B cell (primary cell): ENCODE measurements at regions not wholly inside any gene's neighbourhood (a gene's known extent, or its start where the extent isn't known, plus 50 kb on each side); places are given as distances from the start of the nearest gene placed in this dataset.
"Not testable (repeated sequence)": the region's sequence is repeated elsewhere in the genome, so short reads cannot be mapped to it uniquely, and the experiment has no call there.

ENCODE experiments used
- ATAC-seq: fragments of 200-7000 bp; cut with Tn5 transposase; one replicate; pipeline ENCODE4 v1.10.0; 2021; ENCODE audit warnings: low read depth, mild to moderate bottlenecking, moderate number of reproducible peaks, moderate library complexity
- CTCF ChIA-PET: fragments of 350-600 bp; sonication (Branson Sonifier 250); formaldehyde crosslinking; loops from one replicate; lab custom pipeline; 2021; ENCODE audit warnings: antibody characterized with exemption, inconsistent platforms; lab: Charles Lee
- POLR2A ChIA-PET: fragments of 350-600 bp; sonication (Branson Sonifier 250); formaldehyde crosslinking; loops from one replicate; lab custom pipeline; 2021; ENCODE audit warnings: antibody characterized with exemption; lab: Charles Lee
- DNase-seq: peaks from one replicate; pipeline ENCODE4 v3.0.0; 2013
- H2AFZ ChIP-seq: 2 replicates; pipeline ENCODE4 v1.6.1; 2012; ENCODE audit warnings: mild to moderate bottlenecking, low read depth, low read length; ENCODE audit not compliant: insufficient read depth, poor library complexity, severe bottlenecking
- H3K27ac ChIP-seq, 2 donors: 1 replicate in 1 of 2; 2 replicates in 1 of 2; pipeline ENCODE4 v1.5.1; 2012 to 2013; ENCODE audit warnings: low read length in 2 of 2, mild to moderate bottlenecking in 2 of 2, moderate library complexity in 1 of 2
- H3K27me3 ChIP-seq, 4 experiments: fragments of 200-600 bp in 1 of 4; sonication (generic) in 1 of 4; replicated peaks in 1 of 4; 1 replicate in 2 of 4; 2 replicates in 2 of 4; pipeline versions ENCODE4 v1.6.1 to v1.7.0; 2013 to 2016; ENCODE audit warnings: low read length in 3 of 4, mild to moderate bottlenecking in 2 of 4, mixed read lengths in 1 of 4, moderate library complexity in 1 of 4; ENCODE audit not compliant: insufficient read depth in 4 of 4, control insufficient read depth in 3 of 4; ENCODE audit errors: control extremely low read depth in 1 of 4
- H3K36me3 ChIP-seq, 2 experiments: replicated peaks in 1 of 2; 1 replicate in 1 of 2; 2 replicates in 1 of 2; pipeline versions ENCODE4 v1.6.1 to v1.7.1; 2013; ENCODE audit warnings: low read length in 1 of 2; ENCODE audit not compliant: insufficient read depth in 2 of 2, control insufficient read depth in 1 of 2; ENCODE audit errors: control extremely low read depth in 1 of 2, extremely low read depth in 1 of 2
- H3K4me1 ChIP-seq, 2 donors: fragments of 200-600 bp in 1 of 2; sonication (generic) in 1 of 2; 1 replicate in 1 of 2; 2 replicates in 1 of 2; pipeline versions ENCODE4 v1.5.1 to v1.6.1; 2013 to 2017; ENCODE audit warnings: low read length in 2 of 2; ENCODE audit not compliant: control insufficient read depth in 2 of 2, insufficient read depth in 2 of 2
- H3K4me2 ChIP-seq: replicated peaks from 2 replicates; pipeline ENCODE3; 2012; ENCODE audit warnings: mild to moderate bottlenecking, low read depth, low read length; ENCODE audit not compliant: poor library complexity, severe bottlenecking
- H3K4me3 ChIP-seq, 5 experiments: fragments of 200-600 bp in 1 of 5; sonication (generic) in 1 of 5; 1 replicate in 3 of 5; 2 replicates in 2 of 5; pipeline versions ENCODE4 v1.5.1 to v1.7.0; 2011 to 2016; ENCODE audit warnings: low read length in 4 of 5, mild to moderate bottlenecking in 4 of 5, low read depth in 2 of 5, control low read depth in 1 of 5, moderate library complexity in 1 of 5; ENCODE audit not compliant: insufficient read depth in 1 of 5; ENCODE audit errors: control extremely low read depth in 1 of 5, extremely low read depth in 1 of 5
- H3K79me2 ChIP-seq: fragments of 200-600 bp; sonication (generic); one replicate; pipeline ENCODE4 v1.6.0; 2016; ENCODE audit warnings: low read length; ENCODE audit not compliant: control insufficient read depth, insufficient read depth
- H3K9ac ChIP-seq: fragments of 200-600 bp; sonication (generic); 2 replicates; pipeline ENCODE4 v1.6.1; 2017; ENCODE audit warnings: mild to moderate bottlenecking, low read length, moderate library complexity
- H3K9me3 ChIP-seq, 3 donors: one replicate each; pipeline versions ENCODE4 v1.6.1 to v1.7.1; 2013; ENCODE audit warnings: low read length in 2 of 3; ENCODE audit not compliant: control insufficient read depth in 2 of 3, insufficient read depth in 1 of 3; ENCODE audit errors: control extremely low read depth in 1 of 3
- H4K20me1 ChIP-seq: 2 replicates; pipeline ENCODE4 v1.6.0; 2012; ENCODE audit warnings: mild to moderate bottlenecking, low read length; ENCODE audit not compliant: insufficient read depth, control insufficient read depth, poor library complexity, severe bottlenecking
- H3K27ac Mint-ChIP-seq: one replicate; pipeline ENCODE4 v1.8.0; 2021; ENCODE audit warnings: mixed read lengths
- H3K27me3 Mint-ChIP-seq: one replicate; pipeline ENCODE4 v1.8.0; 2021; ENCODE audit warnings: mixed read lengths
- H3K4me1 Mint-ChIP-seq: one replicate; pipeline ENCODE4 v1.8.0; 2021; ENCODE audit warnings: mixed read lengths
- H3K4me3 Mint-ChIP-seq: one replicate; pipeline ENCODE4 v1.8.0; 2021; ENCODE audit warnings: mixed read lengths
- H3K9me3 Mint-ChIP-seq: one replicate; pipeline ENCODE4 v1.8.0; 2022; ENCODE audit warnings: mixed read lengths; ENCODE audit not compliant: insufficient read depth
- EZH2 ChIP-seq: IDR thresholded peaks from 2 replicates; pipeline ENCODE4 v1.6.1; 2012; ENCODE audit warnings: borderline replicate concordance, low read depth, mild to moderate bottlenecking, moderate library complexity, low read length; ENCODE audit not compliant: insufficient read depth, poor library complexity, severe bottlenecking
- WGBS: methylation state at CpG from one replicate; pipeline ENCODE4 v1.1.5; 2013; ENCODE audit warnings: missing lambda C conversion rate; ENCODE audit not compliant: insufficient coverage; 5-methylcytosine and 5-hydroxymethylcytosine counted together
- intact Hi-C: fragments of 100-400 bp; cut with micrococcal nuclease; formaldehyde crosslinking; loops from one replicate; pipeline ENCODE4 v1.10.0; 2022
- TF ChIP-seq, protein P1 (sequence below): fragments of 200-600 bp; IDR thresholded peaks from one replicate; pipeline ENCODE4 v1.8.0; 2022; ENCODE audit warnings: antibody characterized with exemption, mild to moderate bottlenecking

DNA sequence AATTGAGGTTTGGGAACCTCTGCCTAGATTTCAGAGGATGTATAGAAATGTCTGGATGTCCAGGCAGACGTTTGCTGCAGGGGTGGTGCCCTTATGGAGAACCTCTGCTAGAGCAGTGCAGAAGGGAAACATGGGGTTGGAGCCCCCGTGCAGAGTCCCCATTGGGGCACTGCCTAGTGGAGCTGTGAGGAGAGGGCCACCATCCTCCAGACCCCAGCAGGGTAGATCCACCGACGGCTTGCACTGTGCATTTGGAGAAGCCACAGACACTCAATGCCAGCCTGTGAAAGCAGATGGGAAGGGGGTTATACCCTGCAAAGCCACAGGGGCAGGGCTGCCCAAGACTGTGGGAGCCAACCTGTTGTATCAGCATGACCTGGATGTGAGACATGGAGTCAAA, 354.6 kb downstream of the ZNF326 start:
- peaks cover 3% of the 10 kb centered on the region for H3K9me3 Mint-ChIP-seq
- no peak overlapping the region for H3K27ac Mint-ChIP-seq
- ChIA-PET POLR2A (no interaction called here), CTCF (no interaction called here)
- Histone ChIP-seq H3K79me2 (no peaks in the 10 kb centered on the region), H3K27ac (no peak overlapping the region), H3K4me3 (no peak overlapping the region), H3K9me3 (peaks cover 0 to 8% (median 0%) of the 10 kb centered on the region in 3 donors), H3K4me2 (no peak overlapping the region), H3K27me3 (no peaks in the 10 kb centered on the region), H3K4me1 (no peaks in the 10 kb centered on the region), H3K9ac (no peak overlapping the region), H3K36me3 (no peaks in the 10 kb centered on the region), H2AFZ (no peak overlapping the region), H4K20me1 (no peaks in the 10 kb centered on the region)
- DNase-seq: no peak
- intact Hi-C loops: no loop called here
- TF ChIP-seq EZH2: no peak
- TF ChIP-seq, protein P1, sequence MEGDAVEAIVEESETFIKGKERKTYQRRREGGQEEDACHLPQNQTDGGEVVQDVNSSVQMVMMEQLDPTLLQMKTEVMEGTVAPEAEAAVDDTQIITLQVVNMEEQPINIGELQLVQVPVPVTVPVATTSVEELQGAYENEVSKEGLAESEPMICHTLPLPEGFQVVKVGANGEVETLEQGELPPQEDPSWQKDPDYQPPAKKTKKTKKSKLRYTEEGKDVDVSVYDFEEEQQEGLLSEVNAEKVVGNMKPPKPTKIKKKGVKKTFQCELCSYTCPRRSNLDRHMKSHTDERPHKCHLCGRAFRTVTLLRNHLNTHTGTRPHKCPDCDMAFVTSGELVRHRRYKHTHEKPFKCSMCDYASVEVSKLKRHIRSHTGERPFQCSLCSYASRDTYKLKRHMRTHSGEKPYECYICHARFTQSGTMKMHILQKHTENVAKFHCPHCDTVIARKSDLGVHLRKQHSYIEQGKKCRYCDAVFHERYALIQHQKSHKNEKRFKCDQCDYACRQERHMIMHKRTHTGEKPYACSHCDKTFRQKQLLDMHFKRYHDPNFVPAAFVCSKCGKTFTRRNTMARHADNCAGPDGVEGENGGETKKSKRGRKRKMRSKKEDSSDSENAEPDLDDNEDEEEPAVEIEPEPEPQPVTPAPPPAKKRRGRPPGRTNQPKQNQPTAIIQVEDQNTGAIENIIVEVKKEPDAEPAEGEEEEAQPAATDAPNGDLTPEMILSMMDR: no peak
- WGBS: 90% methylated on average over 4 of the region's 4 CpGs
- no peak overlapping the region for H3K4me3 Mint-ChIP-seq
- no peaks in the 10 kb centered on the region for H3K4me1 Mint-ChIP-seq
- ATAC-seq: no peak
- H3K27me3 Mint-ChIP-seq: no peaks in the 10 kb centered on the region

DNA sequence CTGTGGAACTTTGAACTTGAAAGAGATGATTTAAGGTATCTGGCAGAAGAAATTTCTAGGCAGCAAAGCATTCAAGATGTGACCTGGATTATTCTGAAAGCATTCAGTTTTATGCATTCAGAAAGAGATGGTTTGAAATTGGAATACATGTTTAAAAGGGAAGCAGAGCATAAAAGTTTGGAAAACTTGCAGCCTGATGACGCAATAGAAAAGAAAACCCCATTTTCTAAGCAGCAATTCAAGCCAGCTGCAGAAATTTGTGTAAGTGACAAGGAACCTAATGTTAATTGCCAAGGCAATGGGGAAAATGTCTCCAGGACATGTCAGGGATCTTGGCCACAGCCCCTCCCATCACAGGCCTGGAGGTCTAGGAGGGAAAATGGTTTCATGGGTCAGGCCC, 354.0 kb downstream of the ZNF326 start:
- no peak for TF ChIP-seq EZH2
- TF ChIP-seq, protein P1: no peak
- Histone ChIP-seq H3K4me1 (no peaks in the 10 kb centered on the region), H2AFZ (no peak overlapping the region), H3K4me3 (no peak overlapping the region), H3K4me2 (no peak overlapping the region), H4K20me1 (no peaks in the 10 kb centered on the region), H3K9me3 (peaks cover 0 to 8% (median 0%) of the 10 kb centered on the region in 3 donors), H3K27me3 (no peaks in the 10 kb centered on the region), H3K79me2 (no peaks in the 10 kb centered on the region), H3K9ac (no peak overlapping the region), H3K36me3 (no peaks in the 10 kb centered on the region), H3K27ac (no peak overlapping the region)
- ChIA-PET CTCF (no interaction called here), POLR2A (no interaction called here)
- Mint-ChIP-seq H3K4me1 (no peaks in the 10 kb centered on the region), H3K27ac (no peak overlapping the region), H3K4me3 (no peak overlapping the region), H3K27me3 (no peaks in the 10 kb centered on the region), H3K9me3 (peaks cover 3% of the 10 kb centered on the region)
- DNase-seq: no peak
- WGBS: no CpG with 5 or more reads among the region's 1 CpG
- intact Hi-C loops: no loop called here
- no peak for ATAC-seq

DNA sequence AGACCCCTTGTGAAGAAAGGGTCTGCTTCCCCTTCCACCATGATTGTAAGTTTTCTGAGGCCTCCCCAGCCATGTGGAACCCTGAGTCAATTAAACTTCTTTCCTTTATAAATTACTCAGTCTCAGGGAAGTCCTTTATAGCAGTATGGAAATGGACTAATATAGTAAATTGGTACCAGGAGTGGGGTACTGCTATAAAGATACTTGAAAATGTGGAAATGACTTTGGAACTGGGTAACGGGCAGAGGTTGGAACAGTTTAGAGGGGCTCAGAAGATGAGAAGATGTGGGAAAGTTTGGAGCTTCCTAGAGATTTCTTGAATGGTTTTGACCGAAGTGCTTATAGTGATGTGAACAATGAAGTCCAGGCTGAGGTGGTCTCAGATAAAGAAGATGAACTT, 353.5 kb downstream of the ZNF326 start:
- H3K79me2 ChIP-seq, H3K27me3 ChIP-seq, intact Hi-C loops, H4K20me1 ChIP-seq, H3K36me3 ChIP-seq, H2AFZ ChIP-seq, H3K4me3 ChIP-seq, H3K4me3 Mint-ChIP-seq, H3K4me2 ChIP-seq, H3K4me1 Mint-ChIP-seq, H3K27ac ChIP-seq, H3K9me3 Mint-ChIP-seq, DNase-seq, CTCF ChIA-PET, ATAC-seq, H3K27me3 Mint-ChIP-seq, H3K27ac Mint-ChIP-seq, H3K4me1 ChIP-seq, H3K9ac ChIP-seq, H3K9me3 ChIP-seq, POLR2A ChIA-PET: not testable (repeated sequence)
- 94% methylated on average over 2 of the region's 2 CpGs for WGBS
